Tibial nerve (tissue), 4 donors: ENCODE measurements at regions not wholly inside any gene's neighbourhood (a gene's known extent, or its start where the extent isn't known, plus 50 kb on each side); places are given as distances from the start of the nearest gene placed in this dataset.

Experiments used
- EP300 ChIP-seq, 2 donors: sonication (generic); formaldehyde crosslinking; IDR thresholded peaks; one replicate each; pipeline ENCODE4 v1.6.1; 2017; ENCODE audit warnings: antibody characterized with exemption in 2 of 2, mild to moderate bottlenecking in 1 of 2
- POLR2A ChIP-seq, 2 donors: fragments of 450-650 bp; IDR thresholded peaks; one replicate each; pipeline ENCODE4 v1.6.1; 2017; ENCODE audit warnings: antibody characterized with exemption in 2 of 2, mild to moderate bottlenecking in 2 of 2, moderate library complexity in 2 of 2
- TF ChIP-seq, protein P1 (sequence below), 5 experiments: fragments of 200-600 bp in 3 of 5; fragments of 450-650 bp in 2 of 5; sonication (generic) in 3 of 5; IDR thresholded peaks; one replicate each; pipeline ENCODE4 v1.5.1; 2016 to 2019; ENCODE audit warnings: antibody characterized with exemption in 5 of 5, mild to moderate bottlenecking in 3 of 5, moderate library complexity in 2 of 5

DNA sequence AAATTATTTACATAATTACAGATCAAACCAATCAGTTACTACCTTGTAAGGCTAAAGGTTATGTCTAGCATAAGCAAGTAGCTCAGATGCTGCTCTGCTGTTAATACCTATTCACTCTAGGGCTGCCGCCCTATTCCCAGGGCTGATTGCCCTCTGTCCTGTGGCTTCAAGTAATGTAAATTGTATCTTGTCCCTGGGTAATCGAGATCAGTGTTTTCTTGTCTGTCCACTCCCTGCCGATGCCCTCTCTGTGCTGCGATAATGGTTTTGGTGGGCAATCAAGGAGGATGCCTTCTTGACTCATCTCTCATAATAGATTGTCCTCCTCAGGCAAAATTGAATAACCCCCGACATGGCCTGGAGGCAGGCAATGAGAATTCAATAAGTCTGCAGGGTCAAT, 641.0 kb upstream of the PITX2 start:
- TF ChIP-seq, protein P1, sequence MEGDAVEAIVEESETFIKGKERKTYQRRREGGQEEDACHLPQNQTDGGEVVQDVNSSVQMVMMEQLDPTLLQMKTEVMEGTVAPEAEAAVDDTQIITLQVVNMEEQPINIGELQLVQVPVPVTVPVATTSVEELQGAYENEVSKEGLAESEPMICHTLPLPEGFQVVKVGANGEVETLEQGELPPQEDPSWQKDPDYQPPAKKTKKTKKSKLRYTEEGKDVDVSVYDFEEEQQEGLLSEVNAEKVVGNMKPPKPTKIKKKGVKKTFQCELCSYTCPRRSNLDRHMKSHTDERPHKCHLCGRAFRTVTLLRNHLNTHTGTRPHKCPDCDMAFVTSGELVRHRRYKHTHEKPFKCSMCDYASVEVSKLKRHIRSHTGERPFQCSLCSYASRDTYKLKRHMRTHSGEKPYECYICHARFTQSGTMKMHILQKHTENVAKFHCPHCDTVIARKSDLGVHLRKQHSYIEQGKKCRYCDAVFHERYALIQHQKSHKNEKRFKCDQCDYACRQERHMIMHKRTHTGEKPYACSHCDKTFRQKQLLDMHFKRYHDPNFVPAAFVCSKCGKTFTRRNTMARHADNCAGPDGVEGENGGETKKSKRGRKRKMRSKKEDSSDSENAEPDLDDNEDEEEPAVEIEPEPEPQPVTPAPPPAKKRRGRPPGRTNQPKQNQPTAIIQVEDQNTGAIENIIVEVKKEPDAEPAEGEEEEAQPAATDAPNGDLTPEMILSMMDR (IDR thresholded peaks at IDR 0.05): no peak
- TF ChIP-seq POLR2A (IDR thresholded peaks at IDR 0.05) (no peak), EP300 (IDR thresholded peaks at IDR 0.05) (no peak)
